ENCODE measurements at regions not wholly inside any gene's neighbourhood (a gene's known extent, or its start where the extent isn't known, plus 50 kb on each side); places are given as distances from the start of the nearest gene placed in this dataset.

DNA sequence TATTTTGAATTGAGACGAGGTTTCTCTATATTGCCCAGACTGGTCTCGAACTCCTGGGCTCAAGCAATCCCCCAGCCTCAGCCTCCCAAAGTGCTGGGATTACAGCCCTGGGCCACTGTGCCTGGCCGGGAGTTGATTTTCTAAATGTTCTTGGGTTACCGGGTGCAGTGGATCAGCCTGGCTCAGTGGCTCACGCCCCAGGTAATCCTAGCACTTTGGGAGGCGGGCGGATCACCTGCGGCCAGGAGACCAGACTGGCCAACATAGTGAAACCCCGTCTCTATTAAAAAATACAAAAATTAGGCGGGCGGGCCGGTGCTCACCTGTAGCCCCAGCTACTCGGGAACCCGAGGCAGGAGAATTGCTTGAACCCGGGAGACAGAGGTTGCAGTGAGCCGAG, 106.9 kb upstream of the LARP1 start:
- 92 to 95% (median 94%) methylated on average over 16 of the region's 16 CpGs for WGBS, 5 donors
- Histone ChIP-seq H3K4me3 (no peak overlapping the region), H3K36me3 (no peaks in the 10 kb centered on the region), H3K9me3 (peaks cover 0 to 9% (median 0%) of the 10 kb centered on the region in 8 donors), H3K4me1 (peaks cover 0 to 25% (median 18%) of the 10 kb centered on the region in 6 donors), H3K27ac (no peak overlapping the region), H3K27me3 (replicated peaks in 1 of 7) (peaks cover 0 to 28% (median 2%) of the 10 kb centered on the region in 7 donors)
- intact Hi-C loops (cut with DNase I; ENCODE audit: low total_unique reads), result no loop called here
- no peak for TF ChIP-seq POLR2AphosphoS5 (IDR thresholded peaks at IDR 0.05)
- no peak for TF ChIP-seq POLR2A (IDR thresholded peaks at IDR 0.05)
- TF ChIP-seq, protein P1, sequence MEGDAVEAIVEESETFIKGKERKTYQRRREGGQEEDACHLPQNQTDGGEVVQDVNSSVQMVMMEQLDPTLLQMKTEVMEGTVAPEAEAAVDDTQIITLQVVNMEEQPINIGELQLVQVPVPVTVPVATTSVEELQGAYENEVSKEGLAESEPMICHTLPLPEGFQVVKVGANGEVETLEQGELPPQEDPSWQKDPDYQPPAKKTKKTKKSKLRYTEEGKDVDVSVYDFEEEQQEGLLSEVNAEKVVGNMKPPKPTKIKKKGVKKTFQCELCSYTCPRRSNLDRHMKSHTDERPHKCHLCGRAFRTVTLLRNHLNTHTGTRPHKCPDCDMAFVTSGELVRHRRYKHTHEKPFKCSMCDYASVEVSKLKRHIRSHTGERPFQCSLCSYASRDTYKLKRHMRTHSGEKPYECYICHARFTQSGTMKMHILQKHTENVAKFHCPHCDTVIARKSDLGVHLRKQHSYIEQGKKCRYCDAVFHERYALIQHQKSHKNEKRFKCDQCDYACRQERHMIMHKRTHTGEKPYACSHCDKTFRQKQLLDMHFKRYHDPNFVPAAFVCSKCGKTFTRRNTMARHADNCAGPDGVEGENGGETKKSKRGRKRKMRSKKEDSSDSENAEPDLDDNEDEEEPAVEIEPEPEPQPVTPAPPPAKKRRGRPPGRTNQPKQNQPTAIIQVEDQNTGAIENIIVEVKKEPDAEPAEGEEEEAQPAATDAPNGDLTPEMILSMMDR (IDR thresholded peaks at IDR 0.05 in 8 of 11, conservative IDR thresholded peaks at IDR 0.05 in 3 of 11), result no peak
- peak; percentile 46 for DNase-seq

DNA sequence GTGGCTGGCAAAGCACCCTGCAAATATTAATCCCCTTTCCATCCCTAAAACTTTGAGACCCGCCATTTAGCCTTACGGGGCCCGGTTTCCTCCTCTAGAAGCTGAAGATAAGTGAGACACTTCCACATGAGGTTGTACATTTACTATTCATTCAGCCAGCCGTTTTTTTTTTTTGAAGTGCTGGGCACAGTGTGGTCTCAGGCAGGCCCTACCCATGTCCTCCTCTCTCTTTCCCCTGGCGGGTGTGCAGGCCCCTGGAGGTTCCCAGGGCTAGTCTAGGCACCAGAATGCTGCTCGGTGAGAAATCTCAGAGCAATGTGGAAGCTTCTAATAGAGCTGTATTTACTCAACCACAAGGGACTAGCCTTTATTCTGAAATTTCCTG, 107.4 kb upstream of the LARP1 start:
- WGBS, 5 donors, result 23 to 41% (median 29%) methylated on average over 6 of the region's 6 CpGs
- DNase-seq, result no peak

DNA sequence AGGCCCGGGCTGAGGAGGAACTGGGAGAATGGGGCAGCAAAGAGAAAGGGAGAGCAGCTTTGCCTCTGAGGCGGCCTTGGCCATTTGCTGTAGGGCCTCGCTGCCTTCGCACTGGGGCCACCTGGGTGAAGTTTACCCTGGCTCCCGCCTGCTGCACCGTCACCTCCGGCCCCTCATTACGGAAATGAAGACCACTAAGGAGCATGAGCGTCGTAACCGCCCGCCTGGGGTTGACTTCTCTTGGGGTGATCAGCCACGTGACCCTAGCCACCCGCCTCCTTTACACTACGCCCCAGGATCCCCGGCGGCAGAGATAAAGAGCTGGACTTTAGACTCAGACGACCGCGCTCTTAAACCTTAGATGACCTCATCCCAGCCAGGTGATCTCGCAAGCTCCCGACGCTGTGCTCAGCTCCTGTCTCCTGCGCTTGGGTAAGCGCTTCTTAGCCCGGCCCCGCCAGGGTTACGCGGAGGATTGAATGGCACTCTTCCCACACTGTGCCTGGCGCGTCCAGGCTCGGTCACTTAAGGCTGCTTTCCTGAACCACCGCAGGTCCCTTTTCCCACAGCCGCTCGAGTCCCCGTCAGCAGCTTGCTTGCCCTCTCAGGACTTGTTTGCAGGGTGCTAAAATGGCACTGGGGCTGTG, 107.9 kb upstream of the LARP1 start:
- H3K27me3 ChIP-seq (replicated peaks in 1 of 7), result peaks cover 0 to 28% (median 2%) of the 10 kb centered on the region in 7 donors
- peak; percentile 79 for DNase-seq
- H3K27ac ChIP-seq, result no peak overlapping the region
- intact Hi-C loops (cut with DNase I; ENCODE audit: low total_unique reads), result no loop called here
- TF ChIP-seq, protein P1 (IDR thresholded peaks at IDR 0.05 in 8 of 11, conservative IDR thresholded peaks at IDR 0.05 in 3 of 11), result no peak
- no peak for TF ChIP-seq POLR2AphosphoS5 (IDR thresholded peaks at IDR 0.05)
- no peak for TF ChIP-seq POLR2A (IDR thresholded peaks at IDR 0.05)
- peaks cover 0 to 25% (median 18%) of the 10 kb centered on the region in 6 donors for H3K4me1 ChIP-seq
- no peaks in the 10 kb centered on the region for H3K36me3 ChIP-seq
- H3K4me3 ChIP-seq, result peak overlapping the region; percentile 1 to 67 (median 35)
- 1 to 10% (median 3%) methylated on average over 11 to 36 of the region's 36 CpGs for WGBS, 5 donors
- peaks cover 0 to 15% (median 0%) of the 10 kb centered on the region in 8 donors for H3K9me3 ChIP-seq

More for the DNA sequence above, 107.4 kb upstream of the LARP1 start:
- Histone ChIP-seq H3K4me3 (peak overlapping the region in 7 of 8 donors; percentile 1 to 67 (median 35)), H3K4me1 (peaks cover 0 to 25% (median 18%) of the 10 kb centered on the region in 6 donors), H3K27me3 (replicated peaks in 1 of 7) (peaks cover 0 to 28% (median 2%) of the 10 kb centered on the region in 7 donors), H3K27ac (no peak overlapping the region), H3K9me3 (peaks cover 0 to 14% (median 0%) of the 10 kb centered on the region in 8 donors), H3K36me3 (no peaks in the 10 kb centered on the region)
- intact Hi-C loops (cut with DNase I; ENCODE audit: low total_unique reads), result no loop called here
- TF ChIP-seq, protein P1 (IDR thresholded peaks at IDR 0.05 in 8 of 11, conservative IDR thresholded peaks at IDR 0.05 in 3 of 11), result no peak
- TF ChIP-seq POLR2AphosphoS5 (IDR thresholded peaks at IDR 0.05) (no peak), POLR2A (IDR thresholded peaks at IDR 0.05) (no peak)

DNA sequence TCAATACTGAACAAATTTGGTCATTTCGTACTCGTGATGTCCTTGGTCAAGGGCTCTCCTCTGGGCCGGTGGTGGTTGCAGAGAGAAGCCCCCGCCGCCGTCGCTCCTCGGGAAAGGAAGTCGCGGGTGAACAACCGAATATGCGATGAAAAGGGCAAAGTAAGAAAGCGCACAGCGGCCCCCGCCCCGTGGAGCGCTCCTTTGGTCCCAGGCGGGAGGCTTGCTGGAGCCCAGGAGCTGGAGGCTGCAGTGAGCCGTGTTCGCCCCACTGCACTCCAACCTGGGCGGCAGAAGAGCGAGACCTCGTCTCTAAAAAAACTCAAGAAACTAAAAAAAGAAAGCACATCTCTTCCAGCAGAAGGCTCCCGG, 108.4 kb upstream of the LARP1 start:
- peak overlapping the region in 7 of 8 donors; percentile 1 to 67 (median 35) for H3K4me3 ChIP-seq
- no peak for DNase-seq
- intact Hi-C loops (cut with DNase I; ENCODE audit: low total_unique reads), result no loop called here
- H3K27me3 ChIP-seq (replicated peaks in 1 of 7), result peaks cover 0 to 28% (median 2%) of the 10 kb centered on the region in 7 donors
- TF ChIP-seq POLR2A (IDR thresholded peaks at IDR 0.05) (no peak), POLR2AphosphoS5 (IDR thresholded peaks at IDR 0.05) (no peak)
- TF ChIP-seq, protein P1 (IDR thresholded peaks at IDR 0.05 in 8 of 11, conservative IDR thresholded peaks at IDR 0.05 in 3 of 11), result no peak
- WGBS, 5 donors, result 15 to 45% (median 26%) methylated on average over 24 of the region's 24 CpGs
- no peak overlapping the region for H3K27ac ChIP-seq
- H3K4me1 ChIP-seq, result peaks cover 0 to 25% (median 18%) of the 10 kb centered on the region in 6 donors
- H3K9me3 ChIP-seq, result peaks cover 0 to 15% (median 0%) of the 10 kb centered on the region in 8 donors
- H3K36me3 ChIP-seq, result no peaks in the 10 kb centered on the region

Data from spleen (tissue), 11 donors.